GM18858 (cell line): ENCODE measurements at regions not wholly inside any gene's neighbourhood (a gene's known extent, or its start where the extent isn't known, plus 50 kb on each side); places are given as distances from the start of the nearest gene placed in this dataset.

ENCODE experiments used
- ATAC-seq: cut with Tn5 transposase; IDR thresholded peaks from one replicate; pipeline ENCODE4 v1.9.1; 2021; ENCODE audit not compliant: unreplicated experiment

- ATAC-seq: no peak
These were observed 396.6 kb downstream of the DMAC1 start for GRCh38 chr9:7403028-7403389.

DNA sequence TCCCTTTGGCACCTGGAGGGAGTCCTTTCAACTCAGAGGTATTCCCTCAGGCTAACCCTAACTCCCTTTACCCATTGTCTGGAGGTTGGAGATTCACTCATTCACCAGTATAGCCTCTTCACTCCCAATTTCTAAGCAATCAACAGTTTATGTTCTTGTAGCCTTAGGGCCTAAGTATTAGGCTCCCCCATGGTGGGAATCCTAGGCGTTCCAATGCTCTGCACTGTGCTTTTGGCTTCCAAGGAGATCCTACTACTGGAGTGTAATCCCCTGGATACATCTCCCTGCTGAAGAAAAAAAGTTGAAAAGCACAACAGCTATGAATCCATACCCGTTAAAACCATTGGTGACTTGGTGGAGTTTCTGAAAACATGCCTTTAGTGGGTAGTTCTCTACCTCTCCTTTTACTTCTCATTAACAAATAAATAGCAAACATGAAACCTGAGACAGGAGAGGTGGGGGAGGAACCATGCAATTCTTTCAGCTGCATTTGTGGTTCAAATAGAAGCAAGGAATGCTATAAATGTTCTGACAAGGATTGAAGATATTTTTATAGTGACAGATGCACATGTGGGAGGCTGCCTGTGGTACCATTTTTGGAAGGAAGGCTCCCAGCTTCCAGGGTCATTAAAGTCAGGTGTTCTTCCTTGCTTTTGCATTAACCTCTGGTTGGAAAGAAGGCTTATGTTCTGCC is 397.1 kb downstream of the DMAC1 start:
- ATAC-seq: no peak

DNA sequence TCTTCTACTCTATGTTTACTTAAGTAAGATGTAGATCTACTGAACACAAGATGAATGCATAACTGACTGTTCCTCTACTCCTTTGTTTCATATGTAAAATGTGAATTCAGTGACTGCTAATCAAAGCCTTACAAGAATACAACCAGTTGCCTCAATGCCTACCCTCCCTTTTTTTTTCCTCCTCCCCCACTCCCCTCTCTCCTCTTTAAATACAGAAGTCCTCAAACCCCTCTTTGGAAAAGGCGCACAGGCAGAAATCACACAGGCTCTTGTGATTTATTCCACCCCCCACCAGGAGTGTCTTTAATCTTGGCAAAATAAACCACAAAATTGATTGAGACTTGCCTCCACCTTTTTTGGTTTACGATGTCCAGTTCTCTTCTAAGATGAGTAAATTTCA is 398.5 kb downstream of the DMAC1 start:
- ATAC-seq: no peak

DNA sequence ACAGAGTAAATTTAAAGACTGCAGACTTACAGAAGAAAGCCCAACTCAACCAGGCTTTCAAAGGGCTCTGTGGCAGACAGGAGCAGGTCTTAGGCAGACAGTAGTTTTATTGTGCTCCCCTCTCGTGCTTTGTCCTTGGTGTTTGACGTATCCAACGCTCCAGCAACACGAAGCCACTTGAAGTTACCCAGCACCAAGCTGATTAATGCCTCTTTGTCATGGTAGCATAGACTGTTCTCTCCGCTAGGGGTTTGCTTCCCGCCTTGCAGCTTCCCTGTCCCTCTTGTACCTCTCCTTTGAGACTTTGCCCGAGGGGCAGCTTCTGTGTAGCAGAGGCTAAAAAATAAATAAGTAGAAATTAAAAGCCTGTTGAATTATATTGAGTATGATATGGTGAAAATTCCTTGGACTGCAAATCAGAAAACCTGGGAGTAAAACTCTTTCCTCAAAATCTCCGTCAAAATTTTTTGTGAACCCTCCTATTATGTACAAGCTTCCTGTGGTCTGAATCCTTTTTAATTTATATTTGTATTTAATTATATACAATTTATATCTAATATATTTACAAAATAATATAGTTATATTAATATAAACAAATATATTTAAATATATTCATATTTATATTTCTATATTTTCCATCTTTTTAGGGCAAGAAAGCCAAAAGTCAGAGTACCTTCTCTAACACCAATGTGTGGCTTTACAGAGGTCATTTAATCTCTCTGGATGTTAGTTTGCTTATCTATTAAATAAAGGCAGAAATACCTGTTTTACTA is 405.4 kb downstream of the DMAC1 start:
- ATAC-seq: no peak

DNA sequence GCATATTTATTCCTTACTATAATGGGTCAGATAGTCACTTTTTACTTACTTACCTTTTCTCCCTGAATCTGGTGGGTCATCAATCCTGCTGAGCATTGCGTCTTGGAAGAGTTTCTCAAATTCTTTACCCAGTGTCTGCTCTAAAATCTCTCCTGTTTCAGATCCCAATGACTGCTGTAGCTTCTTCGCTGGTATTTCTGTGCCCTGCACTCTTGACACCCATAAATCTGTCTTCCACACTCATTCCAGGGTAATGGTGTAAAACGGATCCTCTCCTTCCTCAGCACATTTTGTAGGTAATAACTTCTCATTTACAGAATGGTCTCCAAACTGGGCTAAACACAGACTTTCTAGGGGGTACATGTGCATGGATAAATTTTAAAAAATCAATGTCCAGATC is 407.4 kb downstream of the DMAC1 start:
- ATAC-seq: no peak

DNA sequence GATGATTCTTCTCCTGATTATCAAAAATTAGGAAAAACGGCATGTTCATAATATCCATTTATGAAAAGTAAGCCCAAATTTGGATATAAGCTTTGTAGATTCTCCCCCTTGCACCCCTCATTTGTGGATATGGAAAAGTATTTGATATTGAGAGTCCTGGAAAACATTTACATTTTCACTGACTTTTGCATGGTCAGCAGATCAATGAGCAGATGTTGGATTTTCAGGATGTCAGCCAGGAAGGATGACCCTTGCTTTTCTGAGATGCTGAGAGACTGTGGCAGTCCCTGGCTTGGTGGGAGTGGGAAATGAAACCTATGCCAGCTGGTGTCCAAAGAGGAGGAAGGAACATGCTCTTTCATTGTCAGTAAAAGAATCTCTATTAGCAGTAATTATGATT is 410.8 kb downstream of the DMAC1 start:
- no peak for ATAC-seq

GRCh38 chr9:7387840-7388239 is 411.7 kb downstream of the DMAC1 start:
- no peak for ATAC-seq

GRCh38 chr9:7382304-7382703 is 417.3 kb downstream of the DMAC1 start:
- ATAC-seq: no peak

GRCh38 chr9:7377489-7377888 is 422.1 kb downstream of the DMAC1 start:
- no peak for ATAC-seq

DNA sequence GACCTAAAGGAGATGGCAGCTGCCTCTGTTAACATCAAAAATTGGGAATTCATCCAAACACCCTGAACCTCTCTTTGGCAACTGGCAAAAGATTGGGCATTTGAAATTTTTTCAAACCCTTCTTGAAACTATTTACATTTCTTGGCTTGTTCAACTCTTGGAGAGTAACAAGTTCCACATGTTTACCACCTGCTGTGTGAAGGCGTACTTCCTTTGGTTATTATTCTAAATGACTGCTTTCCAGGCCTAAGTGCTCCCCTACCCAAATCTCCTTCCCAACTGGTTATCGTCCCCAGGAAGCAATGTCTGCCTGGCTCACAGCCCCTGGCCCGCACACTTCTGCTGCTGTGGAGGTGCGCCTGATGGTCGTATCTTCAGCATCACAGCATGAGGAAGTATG is 422.7 kb downstream of the DMAC1 start:
- no peak for ATAC-seq

DNA sequence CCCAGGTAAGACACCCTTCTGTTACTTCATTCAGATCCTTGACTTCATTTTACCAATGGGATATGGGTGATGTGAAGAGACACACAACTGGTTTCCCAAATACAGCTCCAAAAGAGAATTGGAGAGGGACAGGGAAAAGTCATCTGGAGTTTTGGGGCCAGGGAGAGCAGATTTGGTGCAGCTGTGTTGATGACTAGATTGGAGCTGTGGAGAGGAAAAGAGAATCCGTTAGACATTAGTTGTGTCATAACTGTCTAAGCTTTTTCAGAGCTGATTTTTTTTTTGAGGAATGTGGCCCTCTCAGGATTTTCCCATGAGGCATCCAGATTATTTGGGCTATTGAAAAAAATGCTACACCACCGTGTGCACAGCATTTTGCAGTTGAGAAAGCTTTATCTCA is 423.4 kb downstream of the DMAC1 start:
- no peak for ATAC-seq

GRCh38 chr9:7375013-7375511 is 424.5 kb downstream of the DMAC1 start:
- ATAC-seq: no peak

GRCh38 chr9:7370988-7371387 is 428.6 kb downstream of the DMAC1 start:
- ATAC-seq: no peak

GRCh38 chr9:7370381-7370780 is 429.2 kb downstream of the DMAC1 start:
- no peak for ATAC-seq

DNA sequence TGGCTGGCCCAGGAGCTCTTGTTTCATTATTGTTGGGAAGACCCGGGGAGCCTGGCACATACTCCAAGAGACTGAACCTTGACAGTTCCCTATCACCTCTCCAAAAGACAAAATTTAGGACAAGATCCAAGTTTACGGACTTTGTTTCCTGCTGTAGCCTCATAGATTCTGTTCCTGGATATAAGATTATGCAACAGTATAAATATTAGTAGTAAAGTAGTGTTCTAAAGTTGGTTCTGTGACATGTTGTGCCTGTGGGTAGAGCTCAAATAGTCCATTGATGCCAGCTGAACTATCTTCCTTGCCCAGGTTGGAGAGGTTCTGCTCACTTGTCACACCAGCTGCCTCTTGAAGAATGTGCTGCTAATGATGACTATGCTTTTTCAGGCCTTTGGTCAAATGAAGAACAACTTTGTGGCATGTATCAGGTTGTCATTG is 430.2 kb downstream of the DMAC1 start:
- ATAC-seq: no peak

DNA sequence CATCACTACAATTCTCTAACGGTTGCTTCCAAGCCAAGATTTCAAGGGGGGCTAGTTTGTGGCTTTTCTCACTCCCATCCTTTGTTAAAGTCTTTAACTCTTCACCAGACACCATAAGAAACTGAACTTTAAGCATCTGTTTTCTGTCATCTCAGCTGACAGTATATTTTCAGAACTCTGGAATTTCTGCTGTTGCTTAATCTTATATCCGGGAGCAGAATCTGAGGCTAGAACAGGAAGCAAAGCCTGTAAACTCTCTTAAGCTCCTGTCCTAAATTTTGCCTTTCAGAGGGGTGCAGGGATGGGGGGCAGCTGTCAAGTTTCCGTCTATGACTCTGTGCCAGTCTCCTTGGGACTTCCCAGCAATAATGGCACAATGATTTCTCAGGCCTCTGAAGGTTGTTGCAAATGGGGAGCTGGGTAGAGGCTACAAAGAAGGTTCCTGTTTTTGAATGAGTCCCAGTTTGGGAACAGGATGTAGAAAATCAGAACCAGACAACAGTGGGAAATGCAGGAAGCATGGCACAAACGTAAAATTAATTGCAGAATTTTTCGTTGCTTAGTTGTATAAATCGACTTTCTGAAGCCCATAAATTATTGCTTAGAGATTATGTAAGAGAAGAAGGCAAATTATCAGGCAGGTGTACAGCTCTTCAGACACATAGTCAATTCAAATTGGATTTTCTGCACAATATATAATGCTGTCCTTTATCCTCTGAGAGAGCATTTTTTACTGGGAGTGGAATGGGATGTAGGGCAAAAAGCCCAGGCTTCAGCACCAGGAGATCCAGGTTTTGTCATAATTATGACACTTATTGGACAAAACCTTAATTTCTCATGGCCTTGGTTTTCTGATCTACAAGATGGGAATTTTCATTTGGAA is 430.9 kb downstream of the DMAC1 start:
- ATAC-seq: no peak

GRCh38 chr9:7367726-7368125 is 431.9 kb downstream of the DMAC1 start:
- no peak for ATAC-seq

DNA sequence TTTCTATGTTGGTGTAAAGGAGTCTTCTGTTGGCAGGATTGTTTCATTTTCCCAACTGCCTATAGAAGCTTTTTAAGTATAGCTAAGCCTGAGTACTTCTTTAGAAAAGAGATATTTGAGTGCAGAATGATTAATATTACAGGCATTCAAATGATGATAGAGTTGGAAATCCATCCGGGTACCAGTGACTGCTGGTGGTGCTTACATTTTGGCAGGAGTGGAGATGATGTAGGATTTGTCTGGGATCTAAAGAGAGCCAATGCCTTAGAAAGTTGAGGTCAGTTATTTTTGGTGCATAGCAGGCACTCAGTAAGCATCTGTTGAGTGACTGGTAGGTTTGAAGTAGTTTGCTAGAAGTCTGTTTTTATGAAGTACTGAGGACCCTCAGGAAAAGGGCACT is 433.5 kb downstream of the DMAC1 start:
- no peak for ATAC-seq

- ATAC-seq: no peak
These were observed 435.7 kb downstream of the DMAC1 start for GRCh38 chr9:7363777-7364477.

GRCh38 chr9:7360513-7360912 is 439.1 kb downstream of the DMAC1 start:
- no peak for ATAC-seq

DNA sequence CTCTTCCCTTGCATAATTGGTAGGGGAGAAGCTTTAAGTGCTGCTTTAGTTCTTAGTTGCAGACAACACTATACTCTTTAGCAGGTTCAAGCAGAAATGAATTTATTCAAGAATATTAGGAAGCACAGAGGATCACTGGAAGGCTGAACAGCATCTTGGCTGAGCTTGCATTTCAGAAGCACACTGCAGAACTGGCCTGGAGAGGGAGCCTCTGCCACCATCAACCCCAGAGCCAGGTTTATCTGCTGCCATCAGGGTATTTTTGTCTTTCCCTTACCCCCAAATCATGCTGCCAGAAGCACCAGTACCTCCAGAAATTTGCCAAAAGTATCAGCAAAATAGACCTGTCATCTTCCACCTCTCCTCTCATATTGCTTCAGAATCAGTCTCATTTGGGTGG is 440.7 kb downstream of the DMAC1 start:
- no peak for ATAC-seq
